Smooth muscle cell (in vitro differentiated cells): ENCODE measurements at regions not wholly inside any gene's neighbourhood (a gene's known extent, or its start where the extent isn't known, plus 50 kb on each side); places are given as distances from the start of the nearest gene placed in this dataset.

Experiments
- DNase-seq: peaks from one replicate; lab custom pipeline; 2025; ENCODE audit not compliant: unreplicated experiment; lab: John Stamatoyannopoulos, UW
- H2AFZ ChIP-seq: fragments of 200-600 bp; sonication (generic); 2 replicates; pipeline ENCODE4 v1.6.0; 2016; ENCODE audit warnings: antibody characterized with exemption, low read depth, mild to moderate bottlenecking
- H3F3A ChIP-seq: fragments of 200-600 bp; sonication (generic); 2 replicates; pipeline ENCODE4 v1.6.0; 2017; ENCODE audit warnings: antibody characterized with exemption, low read depth
- H3K27ac ChIP-seq: fragments of 200-600 bp; sonication (generic); 2 replicates; pipeline ENCODE4 v1.5.1; 2016; ENCODE audit warnings: low read depth, mild to moderate bottlenecking
- H3K27me3 ChIP-seq: fragments of 200-600 bp; sonication (generic); 2 replicates; pipeline ENCODE4 v1.6.1; 2016; ENCODE audit warnings: low read depth, mild to moderate bottlenecking
- H3K36me3 ChIP-seq: fragments of 200-600 bp; sonication (generic); 2 replicates; pipeline ENCODE4 v1.5.1; 2016; ENCODE audit warnings: low read depth
- H3K4me1 ChIP-seq: fragments of 200-600 bp; sonication (generic); 2 replicates; pipeline ENCODE4 v1.5.1; 2016; ENCODE audit warnings: low read depth
- H3K4me2 ChIP-seq: fragments of 200-600 bp; sonication (generic); 2 replicates; pipeline ENCODE4 v1.6.0; 2016; ENCODE audit warnings: mild to moderate bottlenecking
- H3K4me3 ChIP-seq: fragments of 200-600 bp; sonication (generic); 2 replicates; pipeline ENCODE4 v1.5.1; 2016; ENCODE audit warnings: mild to moderate bottlenecking
- H3K79me2 ChIP-seq: fragments of 200-600 bp; sonication (generic); 2 replicates; pipeline ENCODE4 v1.6.0; 2016; ENCODE audit warnings: low read depth, mild to moderate bottlenecking
- H3K9ac ChIP-seq: fragments of 200-600 bp; sonication (generic); 2 replicates; pipeline ENCODE4 v1.6.0; 2016; ENCODE audit warnings: low read depth
- H3K9me3 ChIP-seq: fragments of 200-600 bp; sonication (generic); replicated peaks from 2 replicates; pipeline ENCODE4 v1.5.1; 2016; ENCODE audit warnings: low read depth
- H4K20me1 ChIP-seq: fragments of 200-600 bp; sonication (generic); 2 replicates; pipeline ENCODE4 v1.6.0; 2016; ENCODE audit warnings: low read depth
- WGBS: methylation state at CpG from one replicate; pipeline ENCODE4 v1.1.7; 2016; ENCODE audit warnings: low lambda C conversion rate; 5-methylcytosine and 5-hydroxymethylcytosine counted together
- TF ChIP-seq, protein P1 (sequence below): fragments of 200-600 bp; sonication (generic); IDR thresholded peaks from 2 replicates; pipeline ENCODE4 v1.5.1; 2017; ENCODE audit warnings: borderline replicate concordance, mild to moderate bottlenecking, antibody characterized with exemption; ENCODE audit not compliant: insufficient read depth, poor library complexity, severe bottlenecking

DNA sequence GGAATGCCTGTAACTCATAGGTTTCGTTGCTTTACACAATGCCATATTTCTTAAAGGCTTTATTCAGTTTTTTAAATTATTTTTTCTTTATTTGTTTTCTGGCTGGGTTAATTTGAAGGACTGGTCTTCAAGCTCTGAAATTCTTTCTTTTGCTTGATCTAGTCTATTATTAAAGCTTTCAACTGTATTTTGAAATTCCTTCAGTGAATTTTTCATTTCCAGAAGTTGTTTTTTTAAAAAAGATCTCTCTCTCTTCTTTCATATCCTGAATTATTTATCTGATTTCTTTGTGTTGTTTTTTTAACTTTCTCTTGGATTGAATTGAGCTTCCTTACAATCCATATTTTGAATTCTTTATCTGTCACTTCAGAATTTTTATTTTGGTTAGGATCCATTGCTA, 239.9 kb upstream of the CTAGE1 start:
- H3K27ac ChIP-seq, result no peak overlapping the region
- no peak overlapping the region for H3K4me3 ChIP-seq
- H3K9ac ChIP-seq, result no peak overlapping the region
- WGBS, result 68% methylated on average over 1 of the region's 1 CpG
- H3F3A ChIP-seq, result no peaks in the 10 kb centered on the region
- TF ChIP-seq, protein P1, sequence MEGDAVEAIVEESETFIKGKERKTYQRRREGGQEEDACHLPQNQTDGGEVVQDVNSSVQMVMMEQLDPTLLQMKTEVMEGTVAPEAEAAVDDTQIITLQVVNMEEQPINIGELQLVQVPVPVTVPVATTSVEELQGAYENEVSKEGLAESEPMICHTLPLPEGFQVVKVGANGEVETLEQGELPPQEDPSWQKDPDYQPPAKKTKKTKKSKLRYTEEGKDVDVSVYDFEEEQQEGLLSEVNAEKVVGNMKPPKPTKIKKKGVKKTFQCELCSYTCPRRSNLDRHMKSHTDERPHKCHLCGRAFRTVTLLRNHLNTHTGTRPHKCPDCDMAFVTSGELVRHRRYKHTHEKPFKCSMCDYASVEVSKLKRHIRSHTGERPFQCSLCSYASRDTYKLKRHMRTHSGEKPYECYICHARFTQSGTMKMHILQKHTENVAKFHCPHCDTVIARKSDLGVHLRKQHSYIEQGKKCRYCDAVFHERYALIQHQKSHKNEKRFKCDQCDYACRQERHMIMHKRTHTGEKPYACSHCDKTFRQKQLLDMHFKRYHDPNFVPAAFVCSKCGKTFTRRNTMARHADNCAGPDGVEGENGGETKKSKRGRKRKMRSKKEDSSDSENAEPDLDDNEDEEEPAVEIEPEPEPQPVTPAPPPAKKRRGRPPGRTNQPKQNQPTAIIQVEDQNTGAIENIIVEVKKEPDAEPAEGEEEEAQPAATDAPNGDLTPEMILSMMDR, result no peak
- H3K9me3 ChIP-seq, result peaks cover 10% of the 10 kb centered on the region
- no peak overlapping the region for H2AFZ ChIP-seq
- no peaks in the 10 kb centered on the region for H3K27me3 ChIP-seq
- no peaks in the 10 kb centered on the region for H3K36me3 ChIP-seq
- DNase-seq, result no peak
- H3K79me2 ChIP-seq, result no peaks in the 10 kb centered on the region
- H3K4me2 ChIP-seq, result no peak overlapping the region
- no peaks in the 10 kb centered on the region for H4K20me1 ChIP-seq
- H3K4me1 ChIP-seq, result no peaks in the 10 kb centered on the region

DNA sequence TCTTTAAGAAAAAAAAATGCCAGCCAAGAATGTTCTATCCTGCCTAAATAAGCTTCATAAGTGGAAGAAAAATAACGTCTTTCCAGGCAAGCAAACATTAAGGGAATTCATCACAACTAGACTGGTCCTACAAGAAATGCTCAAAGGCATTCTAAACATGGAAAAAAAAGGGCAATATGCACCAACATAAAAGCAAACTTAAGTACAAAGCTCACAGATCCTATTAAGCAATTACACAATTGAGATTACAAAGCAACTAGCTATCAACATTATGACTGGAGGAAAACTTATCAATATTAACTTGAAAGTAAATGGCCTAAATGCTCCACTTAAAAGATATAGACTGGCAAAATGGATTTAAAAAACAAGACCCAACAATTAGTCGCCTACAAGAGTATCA, 240.6 kb upstream of the CTAGE1 start:
- H4K20me1 ChIP-seq, result no peaks in the 10 kb centered on the region
- no peak for DNase-seq
- H3K9me3 ChIP-seq, result peaks cover 10% of the 10 kb centered on the region
- WGBS, result 92% methylated on average over 2 of the region's 2 CpGs
- no peaks in the 10 kb centered on the region for H3K36me3 ChIP-seq
- no peak overlapping the region for H3K4me2 ChIP-seq
- TF ChIP-seq, protein P1, result no peak
- H2AFZ ChIP-seq, result no peak overlapping the region
- no peaks in the 10 kb centered on the region for H3K27me3 ChIP-seq
- H3F3A ChIP-seq, result no peaks in the 10 kb centered on the region
- H3K79me2 ChIP-seq, result no peaks in the 10 kb centered on the region
- H3K4me1 ChIP-seq, result no peaks in the 10 kb centered on the region
- no peak overlapping the region for H3K4me3 ChIP-seq
- H3K9ac ChIP-seq, result no peak overlapping the region
- no peak overlapping the region for H3K27ac ChIP-seq

DNA sequence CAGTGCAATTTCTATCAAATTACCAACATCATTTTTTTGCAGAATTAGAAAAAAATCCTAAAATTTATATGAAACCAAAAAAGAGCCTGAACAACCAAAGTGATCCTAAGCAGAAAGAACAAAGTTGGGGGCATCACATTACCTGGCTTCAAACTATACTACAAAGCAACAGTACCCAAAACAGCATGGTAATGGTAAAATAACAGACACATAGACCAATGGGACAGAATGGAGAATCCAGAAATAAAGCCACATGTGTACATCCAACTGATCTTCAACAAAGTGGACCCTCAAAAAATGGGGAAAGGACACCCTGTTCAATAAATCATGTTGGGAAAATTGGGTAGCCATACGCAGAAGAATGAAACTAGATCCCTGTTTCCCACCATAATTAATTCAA, 245.7 kb upstream of the CTAGE1 start:
- Histone ChIP-seq H3K27ac (no peak overlapping the region), H3K4me3 (no peak overlapping the region), H3K4me1 (peaks cover 12% of the 10 kb centered on the region), H3K4me2 (no peak overlapping the region), H3K9ac (no peak overlapping the region), H3K79me2 (no peaks in the 10 kb centered on the region), H3K27me3 (no peaks in the 10 kb centered on the region), H3F3A (peaks cover 12% of the 10 kb centered on the region), H4K20me1 (no peaks in the 10 kb centered on the region), H3K9me3 (no peaks in the 10 kb centered on the region), H3K36me3 (no peaks in the 10 kb centered on the region), H2AFZ (no peak overlapping the region)
- DNase-seq, result no peak
- TF ChIP-seq, protein P1, result no peak
- WGBS, result 92% methylated on average over 1 of the region's 1 CpG

DNA sequence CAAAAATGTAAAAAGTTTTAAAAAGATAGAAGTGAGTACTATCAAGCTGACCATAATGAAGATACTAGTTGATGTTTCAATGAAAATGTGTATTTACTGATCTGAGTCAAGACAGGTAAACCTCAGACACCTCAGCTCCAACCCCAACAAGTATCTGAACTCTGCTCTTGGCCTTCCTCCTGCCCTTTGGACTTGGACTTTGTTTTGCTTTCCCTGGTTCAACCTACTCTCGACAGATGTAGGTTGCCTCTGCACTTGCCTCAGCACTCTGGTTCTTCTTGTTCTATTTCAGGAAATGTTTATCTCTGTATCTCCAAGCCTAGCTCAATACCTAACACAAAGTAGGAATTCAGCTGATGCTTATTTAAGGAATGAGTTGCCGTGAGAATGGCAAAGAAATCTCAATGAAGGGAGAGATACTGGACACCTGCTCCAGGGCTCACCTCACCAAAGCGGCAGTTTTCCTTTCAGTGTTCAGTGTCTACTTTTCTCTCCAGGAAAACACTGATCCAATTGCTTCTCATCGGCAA, 248.8 kb upstream of the CTAGE1 start:
- DNase-seq, result no peak
- H3K4me1 ChIP-seq, result peaks cover 16% of the 10 kb centered on the region
- H2AFZ ChIP-seq, result peak overlapping the region; percentile 20
- no peaks in the 10 kb centered on the region for H4K20me1 ChIP-seq
- WGBS, result 82% methylated on average over 4 of the region's 4 CpGs
- no peaks in the 10 kb centered on the region for H3K36me3 ChIP-seq
- H3F3A ChIP-seq, result peaks cover 16% of the 10 kb centered on the region
- H3K27ac ChIP-seq, result peak overlapping the region; percentile 98
- TF ChIP-seq, protein P1, result no peak
- no peaks in the 10 kb centered on the region for H3K27me3 ChIP-seq
- no peaks in the 10 kb centered on the region for H3K9me3 ChIP-seq
- no peaks in the 10 kb centered on the region for H3K79me2 ChIP-seq
- peak overlapping the region; percentile 54 for H3K4me2 ChIP-seq
- no peak overlapping the region for H3K4me3 ChIP-seq
- H3K9ac ChIP-seq, result peak overlapping the region; percentile 83
